ENCODE measurements at regions not wholly inside any gene's neighbourhood (a gene's known extent, or its start where the extent isn't known, plus 50 kb on each side); places are given as distances from the start of the nearest gene placed in this dataset.

GRCh38 chr1:238119861-238120260 is 229.1 kb upstream of the ZP4 start:
- H3K4me1 ChIP-seq: no peaks in the 10 kb centered on the region
- 31 to 57% methylated on average over 1 of the region's 1 CpG for WGBS, 2 donors
- intact Hi-C loops (cut with DNase I): no loop called here
- no peak overlapping the region for H3K4me3 ChIP-seq
- no peaks in the 10 kb centered on the region for H3K36me3 ChIP-seq
- DNase-seq: no peak
- no peak overlapping the region for H3K27ac ChIP-seq
- H3K27me3 ChIP-seq: no peaks in the 10 kb centered on the region
- TF ChIP-seq EP300 (IDR thresholded peaks at IDR 0.05) (no peak), CTCF (IDR thresholded peaks at IDR 0.05) (no peak), POLR2A (IDR thresholded peaks at IDR 0.05) (no peak), POLR2AphosphoS5 (IDR thresholded peaks at IDR 0.05) (no peak)
- no peaks in the 10 kb centered on the region for H3K9me3 ChIP-seq

- no peak for TF ChIP-seq CTCF (IDR thresholded peaks at IDR 0.05)
- TF ChIP-seq EP300 (IDR thresholded peaks at IDR 0.05): no peak
- no peak for TF ChIP-seq POLR2AphosphoS5 (IDR thresholded peaks at IDR 0.05)
- no peak for TF ChIP-seq POLR2A (IDR thresholded peaks at IDR 0.05)
- intact Hi-C loops (cut with DNase I): no loop called here
- H3K9me3 ChIP-seq: no peaks in the 10 kb centered on the region
- DNase-seq: no peak
- H3K4me1 ChIP-seq: no peaks in the 10 kb centered on the region
- H3K36me3 ChIP-seq: no peaks in the 10 kb centered on the region
- H3K27me3 ChIP-seq: no peaks in the 10 kb centered on the region
- H3K27ac ChIP-seq: no peak overlapping the region
- WGBS, 2 donors: 56 to 60% methylated on average over 4 of the region's 4 CpGs
- H3K4me3 ChIP-seq: no peak overlapping the region
Measured at GRCh38 chr1:238119060-238119459, 228.3 kb upstream of the ZP4 start.

GRCh38 chr1:238115852-238116251 is 225.1 kb upstream of the ZP4 start:
- Histone ChIP-seq H3K36me3 (no peaks in the 10 kb centered on the region), H3K27me3 (no peaks in the 10 kb centered on the region), H3K9me3 (no peaks in the 10 kb centered on the region), H3K27ac (no peak overlapping the region), H3K4me1 (no peaks in the 10 kb centered on the region), H3K4me3 (no peak overlapping the region)
- TF ChIP-seq POLR2A (IDR thresholded peaks at IDR 0.05) (no peak), CTCF (IDR thresholded peaks at IDR 0.05) (no peak), POLR2AphosphoS5 (IDR thresholded peaks at IDR 0.05) (no peak), EP300 (IDR thresholded peaks at IDR 0.05) (no peak)
- WGBS, 2 donors: 60 to 77% methylated on average over 3 of the region's 3 CpGs
- intact Hi-C loops (cut with DNase I): no loop called here
- no peak for DNase-seq

GRCh38 chr1:238112952-238113621 is 222.4 kb upstream of the ZP4 start:
- 70 to 82% methylated on average over 5 of the region's 5 CpGs for WGBS, 2 donors
- H3K9me3 ChIP-seq: no peaks in the 10 kb centered on the region
- no peak overlapping the region for H3K4me3 ChIP-seq
- no peaks in the 10 kb centered on the region for H3K4me1 ChIP-seq
- H3K36me3 ChIP-seq: no peaks in the 10 kb centered on the region
- DNase-seq: no peak
- TF ChIP-seq POLR2AphosphoS5 (IDR thresholded peaks at IDR 0.05) (no peak), EP300 (IDR thresholded peaks at IDR 0.05) (no peak)
- no peak overlapping the region for H3K27ac ChIP-seq
- intact Hi-C loops (cut with DNase I): no loop called here
- H3K27me3 ChIP-seq: no peaks in the 10 kb centered on the region

- Histone ChIP-seq H3K4me1 (peaks cover 0 to 9% (median 0%) of the 10 kb centered on the region in 4 donors), H3K9me3 (no peaks in the 10 kb centered on the region), H3K27ac (no peak overlapping the region), H3K36me3 (no peaks in the 10 kb centered on the region), H3K4me3 (no peak overlapping the region), H3K27me3 (no peaks in the 10 kb centered on the region)
- intact Hi-C loops (cut with DNase I): no loop called here
- WGBS, 2 donors: 40 to 61% methylated on average over 2 of the region's 2 CpGs
- TF ChIP-seq CTCF (IDR thresholded peaks at IDR 0.05): no peak
- TF ChIP-seq POLR2A (IDR thresholded peaks at IDR 0.05): no peak
- no peak for TF ChIP-seq EP300 (IDR thresholded peaks at IDR 0.05)
- TF ChIP-seq POLR2AphosphoS5 (IDR thresholded peaks at IDR 0.05): no peak
- no peak for DNase-seq
Measured at GRCh38 chr1:238111516-238111915, 220.8 kb upstream of the ZP4 start.

Data from sigmoid colon (tissue), 6 donors.